Hematopoietic multipotent progenitor cell treated with erythropoietin and hydrocortisone succinate and interleukin-3 and kit ligand, for 6 days (in vitro differentiated cells): ENCODE measurements at regions not wholly inside any gene's neighbourhood (a gene's known extent, or its start where the extent isn't known, plus 50 kb on each side); places are given as distances from the start of the nearest gene placed in this dataset.
A peak's percentile ranks its signal among the peaks of the same experiment; 100 is the strongest.

Experiments
- DNase-seq: peaks from one replicate; pipeline ENCODE4 v3.0.0-alpha.2; 2015

GRCh38 chr13:20351281-20352022, 119.3 kb upstream of the GJB6 start:
- peak; percentile 6 for DNase-seq

GRCh38 chr13:20350819-20351218, 118.7 kb upstream of the GJB6 start:
- DNase-seq: no peak

- no peak for DNase-seq
Observed at GRCh38 chr13:20350382-20350763, 118.3 kb upstream of the GJB6 start.

GRCh38 chr13:20349564-20350381, 117.7 kb upstream of the GJB6 start:
- DNase-seq: no peak

GRCh38 chr13:20348645-20349408, 116.7 kb upstream of the GJB6 start:
- DNase-seq: no peak

GRCh38 chr13:20348018-20348417, 115.9 kb upstream of the GJB6 start:
- DNase-seq: no peak

DNA sequence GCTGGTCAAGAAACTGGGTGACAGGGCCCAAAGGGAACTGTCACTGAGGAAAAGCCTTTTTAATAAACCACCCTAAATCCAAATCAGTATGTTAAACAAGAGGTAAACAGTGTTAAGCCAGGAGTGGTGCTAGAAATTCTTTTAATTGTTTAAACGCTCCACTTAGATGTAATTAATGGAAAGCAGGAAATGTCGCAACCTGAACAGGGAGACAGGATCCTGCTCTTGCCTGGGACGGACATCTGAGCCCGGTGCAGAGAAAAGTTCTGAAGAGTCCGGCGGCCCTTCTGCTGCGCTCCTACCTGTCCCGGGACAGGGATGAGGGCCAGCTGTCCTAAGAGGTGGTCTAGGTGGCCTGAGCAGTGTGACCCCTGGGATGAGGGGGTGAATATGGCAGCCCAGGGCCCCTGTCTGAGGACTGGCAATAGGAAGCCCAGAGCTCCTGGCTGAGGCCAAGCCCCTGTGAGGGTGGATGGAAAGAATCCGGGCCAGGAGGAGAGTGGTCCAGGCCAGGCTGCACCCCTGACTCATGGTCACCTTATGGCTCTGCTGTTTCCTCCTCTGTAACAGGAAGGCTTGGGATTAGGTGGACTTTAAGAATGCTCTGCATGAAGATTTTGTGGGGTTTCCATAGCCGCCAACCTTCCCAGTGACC, 112.8 kb upstream of the GJB6 start:
- no peak for DNase-seq

GRCh38 chr13:20342311-20342710, 110.2 kb upstream of the GJB6 start:
- no peak for DNase-seq

DNA sequence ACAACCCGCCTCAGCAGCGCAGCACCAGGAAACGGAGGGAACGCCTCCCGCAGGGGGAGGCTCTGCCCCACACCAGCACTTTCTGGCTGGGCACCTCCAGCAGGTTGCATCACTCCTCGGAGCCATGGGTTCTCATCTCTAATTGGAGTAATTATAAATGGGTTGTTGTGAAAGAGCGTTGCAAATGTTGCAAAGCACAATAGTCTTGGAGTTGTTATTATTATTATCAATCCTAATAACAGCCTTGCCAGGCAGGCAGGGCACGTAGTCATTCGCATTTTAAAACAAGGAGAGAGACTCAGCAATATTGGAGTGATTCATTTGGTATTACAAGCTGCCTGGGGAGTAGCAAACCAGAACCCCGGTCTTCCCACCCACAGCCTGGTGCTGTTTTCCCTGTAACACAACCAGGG, 108.6 kb upstream of the GJB6 start:
- DNase-seq: no peak

DNA sequence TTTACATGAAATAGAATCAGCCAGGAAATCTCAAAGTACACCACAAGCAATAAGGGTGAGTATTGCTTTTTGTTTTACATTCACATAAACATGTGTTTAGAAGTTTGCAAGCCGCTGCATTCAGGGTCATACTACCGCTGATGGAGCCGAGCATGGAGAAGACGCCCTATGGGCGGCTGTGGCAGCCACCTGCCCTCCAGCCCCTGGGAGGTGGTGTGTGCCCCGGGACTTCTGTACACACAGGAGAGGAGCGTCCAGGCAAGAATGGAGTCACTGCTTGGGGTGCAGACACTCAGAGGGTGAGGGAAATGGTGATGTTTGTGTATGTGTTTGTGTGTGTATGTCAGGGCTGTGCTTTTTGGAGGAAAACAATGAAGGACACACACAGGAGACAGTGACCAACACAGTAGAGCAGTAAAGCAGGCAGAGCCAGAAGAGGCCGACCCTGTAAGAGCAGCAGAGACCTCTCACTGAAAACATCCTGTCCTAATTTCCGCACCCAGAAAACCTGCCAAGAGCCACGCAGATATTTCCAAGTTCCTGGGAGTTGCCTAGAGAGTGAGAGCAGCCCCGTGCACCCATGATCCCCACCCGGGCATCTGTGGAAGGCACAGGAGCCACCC, 108.1 kb upstream of the GJB6 start:
- no peak for DNase-seq

- peak; percentile 5 for DNase-seq
Observed at GRCh38 chr13:20337884-20338551, 105.9 kb upstream of the GJB6 start.

DNA sequence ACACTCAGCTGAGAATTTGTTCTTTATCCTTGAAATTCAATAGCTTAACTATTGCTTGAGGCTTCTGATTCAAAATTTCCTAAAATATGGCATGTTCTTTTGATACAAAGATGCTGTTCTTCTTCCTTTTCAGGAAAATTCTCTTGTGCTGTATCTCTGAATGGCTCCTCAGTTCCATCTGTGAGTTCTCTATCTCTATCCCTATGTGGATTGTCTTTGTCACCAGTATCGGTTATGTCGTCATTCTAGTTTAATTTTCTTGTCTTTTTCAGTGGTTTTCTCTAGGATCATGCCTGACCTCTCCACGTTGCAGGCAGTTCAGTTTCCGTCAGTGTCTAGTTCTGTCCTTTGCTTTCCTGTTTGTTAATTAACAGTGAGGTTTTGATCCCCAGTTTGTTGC, 104.6 kb upstream of the GJB6 start:
- DNase-seq: no peak

GRCh38 chr13:20334309-20334708, 102.2 kb upstream of the GJB6 start:
- no peak for DNase-seq

DNA sequence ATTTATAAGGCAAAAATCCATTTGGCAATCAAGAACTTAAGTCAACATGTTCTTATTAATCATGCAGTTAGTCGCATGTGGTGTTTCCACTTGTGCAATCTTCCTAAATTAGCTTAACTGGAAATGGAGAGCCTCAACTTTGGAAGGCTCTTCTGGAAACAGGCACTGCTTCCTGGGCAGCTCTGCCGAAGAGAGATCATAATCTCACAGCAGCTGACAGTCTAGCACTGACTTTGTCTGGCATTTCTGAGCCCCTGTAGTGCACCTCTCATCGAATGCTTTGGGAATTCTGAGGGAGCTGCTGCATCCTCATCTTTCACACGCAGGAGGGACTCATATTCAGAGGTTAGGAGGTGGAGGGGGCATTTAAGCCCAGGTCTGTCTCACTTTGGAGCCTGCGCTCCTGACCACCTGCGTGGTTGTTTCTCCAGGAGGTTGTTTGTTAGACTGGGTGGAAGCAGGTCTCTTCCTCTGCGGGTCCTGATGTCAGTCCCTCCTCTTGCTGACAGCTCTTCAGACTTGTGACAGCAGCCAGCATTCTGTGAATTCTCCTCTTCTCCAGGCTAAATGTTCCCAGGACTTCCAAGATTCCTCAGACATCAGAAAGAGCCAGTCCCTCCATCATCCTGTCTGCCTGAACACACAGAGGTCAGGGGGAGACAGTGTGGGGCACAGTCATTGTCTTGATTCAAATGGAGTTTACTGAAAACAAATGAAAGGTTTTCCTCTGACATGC, 100.4 kb upstream of the GJB6 start:
- no peak for DNase-seq

GRCh38 chr13:20331949-20332348, 99.8 kb upstream of the GJB6 start:
- DNase-seq: no peak

GRCh38 chr13:20331419-20331818, 99.3 kb upstream of the GJB6 start:
- DNase-seq: no peak

DNA sequence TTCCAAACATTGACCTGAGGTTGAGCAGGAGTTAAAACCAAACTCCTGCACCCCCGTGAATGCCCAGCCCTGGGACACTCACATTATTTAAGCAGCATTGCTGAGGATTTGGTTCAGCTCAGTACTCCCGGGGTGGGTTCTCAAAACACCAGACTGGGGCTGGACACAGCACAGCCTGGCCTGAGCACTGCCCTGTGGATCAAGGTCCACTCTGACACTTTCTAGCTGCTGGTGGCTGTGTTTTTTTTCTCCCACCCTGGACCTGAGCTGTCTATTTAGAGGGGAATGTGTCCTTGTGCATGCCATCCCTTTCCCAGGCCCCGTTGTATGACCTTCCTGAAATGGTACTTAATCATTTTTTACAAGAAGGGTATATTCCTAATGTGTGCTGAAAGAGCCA, 94.7 kb upstream of the GJB6 start:
- no peak for DNase-seq

DNA sequence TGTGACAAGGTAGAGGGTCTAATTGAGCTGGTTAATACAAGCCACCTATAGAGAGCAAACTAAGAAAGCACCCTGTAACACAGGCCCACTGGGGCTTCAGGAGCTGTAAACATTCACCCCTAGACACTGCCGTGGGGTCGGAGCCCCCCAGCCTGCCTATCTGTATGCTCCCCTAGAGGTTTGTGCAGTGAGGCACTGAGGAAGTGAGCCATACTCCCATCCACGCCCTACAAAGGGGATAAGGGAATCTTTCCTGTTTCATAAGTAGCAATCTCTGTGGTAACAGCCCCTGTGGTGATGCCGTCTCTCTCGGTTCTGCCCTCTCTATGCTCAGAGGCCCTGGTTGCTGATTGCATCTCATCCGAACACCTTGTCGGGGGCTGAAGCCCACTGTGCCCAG, 94.2 kb upstream of the GJB6 start:
- no peak for DNase-seq

- DNase-seq: no peak
Observed at GRCh38 chr13:20320885-20321284, 88.8 kb upstream of the GJB6 start.

DNA sequence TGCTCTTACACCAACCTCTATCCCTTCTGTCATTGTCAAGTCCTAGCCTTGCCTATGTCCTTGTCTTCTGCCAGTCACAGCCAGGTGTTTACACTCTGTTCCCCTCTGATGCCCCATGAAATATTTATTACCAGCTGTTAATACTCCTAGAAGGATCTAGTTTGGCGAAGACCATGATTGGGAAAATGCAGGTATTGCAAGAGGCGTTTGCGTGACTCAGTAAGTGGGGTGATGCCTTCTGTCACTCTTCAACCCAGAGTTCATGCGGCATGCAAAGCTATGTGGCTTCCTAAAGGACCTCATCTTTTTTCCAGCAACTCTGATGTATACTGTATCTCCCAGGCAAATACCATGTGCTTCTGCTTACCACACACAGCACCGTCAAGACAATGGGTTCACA, 81.8 kb upstream of the GJB6 start:
- no peak for DNase-seq

GRCh38 chr13:20312292-20312691, 80.2 kb upstream of the GJB6 start:
- DNase-seq: no peak
